K562 (cell line): ENCODE measurements at regions not wholly inside any gene's neighbourhood (a gene's known extent, or its start where the extent isn't known, plus 50 kb on each side); places are given as distances from the start of the nearest gene placed in this dataset.

Source experiments
- ATAC-seq: fragments of 200-7000 bp; cut with Tn5 transposase; 3 replicates; pipeline ENCODE4 v1.9.1; 2020; ENCODE audit warnings: moderate library complexity
- BruUV-seq: library from RNA; stranded (reverse); fragments of 400-500 nt; replicated peaks from 2 replicates; lab custom pipeline; 2021; lab: Mats Ljungman, UMichigan
- CTCF ChIA-PET: fragments of 300-600 bp; formaldehyde crosslinking; extraction: SDS; loops from one replicate; lab custom pipeline; 2021; ENCODE audit warnings: low intra/inter-chr PET ratio; lab: Yijun Ruan, JAX
- POLR2A ChIA-PET: fragments of 300-600, 350-650 bp; sonication (Branson Sonifier 250); formaldehyde crosslinking; extraction: SDS; loops from one replicate; lab custom pipeline; 2021; ENCODE audit warnings: antibody characterized with exemption, inconsistent platforms; lab: Yijun Ruan, JAX
- DNase-seq, 4 experiments: peaks; one replicate each; pipeline versions ENCODE4 v3.0.0 to v3.0.0-alpha.2; 2011 to 2018; ENCODE audit warnings: low spot score in 3 of 4, mixed read lengths in 3 of 4; ENCODE audit errors: extremely low read depth in 1 of 4
- FAIRE-seq: peaks from 2 replicates; lab custom pipeline; 2011; peaks lifted over from hg19 to GRCh38; lab: Jason Lieb, UNC
- H2AFZ ChIP-seq: 2 replicates; pipeline ENCODE4 v1.6.0; 2011; ENCODE audit warnings: low read depth, low read length, control low read depth, inconsistent platforms
- H3K27ac ChIP-seq: fragments of 200-600 bp; 3 replicates; pipeline ENCODE4 v1.8.0; 2011; ENCODE audit warnings: low read depth, mild to moderate bottlenecking, control low read depth, inconsistent platforms, low read length, moderate library complexity, mixed read lengths; ENCODE audit errors: extremely low read depth
- H3K27me3 ChIP-seq, 2 experiments: fragments of 300-600 bp in 1 of 2; 2 replicates in 1 of 2; 3 replicates in 1 of 2; pipeline versions ENCODE4 v1.6.0 to v1.8.0; 2011; ENCODE audit warnings: inconsistent platforms in 2 of 2, low read length in 2 of 2, mild to moderate bottlenecking in 1 of 2, mixed read lengths in 1 of 2, moderate library complexity in 1 of 2; ENCODE audit not compliant: control insufficient read depth in 2 of 2, insufficient read depth in 2 of 2
- H3K36me3 ChIP-seq: fragments of 300-600 bp; 3 replicates; pipeline ENCODE4 v1.8.0; 2011; ENCODE audit warnings: mild to moderate bottlenecking, low read length, inconsistent platforms; ENCODE audit not compliant: control insufficient read depth, insufficient read depth
- H3K4me1 ChIP-seq, 2 experiments: fragments of 200-600 bp in 1 of 2; replicated peaks in 1 of 2; 2 replicates in 1 of 2; 3 replicates in 1 of 2; pipeline versions ENCODE4 v1.5.1 to v1.8.0; 2011; ENCODE audit warnings: inconsistent platforms in 2 of 2, low read length in 2 of 2, mild to moderate bottlenecking in 1 of 2, mixed read lengths in 1 of 2, moderate library complexity in 1 of 2; ENCODE audit not compliant: control insufficient read depth in 2 of 2, insufficient read depth in 2 of 2
- H3K4me2 ChIP-seq: 2 replicates; pipeline ENCODE4 v1.6.1; 2011; ENCODE audit warnings: low read length, control low read depth, inconsistent platforms, mixed read lengths; ENCODE audit not compliant: insufficient read depth
- H3K4me3 ChIP-seq: fragments of 200-600 bp; sonication (generic), shearing (Covaris generic); 2 replicates; pipeline ENCODE4 v1.5.1; 2016; ENCODE audit warnings: control low read depth, inconsistent platforms
- H3K79me2 ChIP-seq: fragments of 200-600 bp; 3 replicates; pipeline ENCODE4 v1.8.0; 2011; ENCODE audit warnings: low read length, inconsistent platforms; ENCODE audit not compliant: control insufficient read depth, insufficient read depth
- H3K9ac ChIP-seq, 2 experiments: 2 replicates each; pipeline versions ENCODE4 v1.6.0 to v1.6.1; 2011; ENCODE audit warnings: low read depth in 2 of 2, low read length in 2 of 2, control low read depth in 1 of 2, inconsistent platforms in 1 of 2, mild to moderate bottlenecking in 1 of 2, mixed read lengths in 1 of 2; ENCODE audit not compliant: insufficient read depth in 1 of 2
- H3K9me1 ChIP-seq: one replicate; pipeline ENCODE4 v1.6.0; 2011; ENCODE audit warnings: inconsistent platforms, mild to moderate bottlenecking, low read length, moderate library complexity; ENCODE audit not compliant: control insufficient read depth, insufficient read depth
- H3K9me3 ChIP-seq: replicated peaks from 2 replicates; pipeline ENCODE4 v1.5.1; 2011; ENCODE audit warnings: low read depth, low read length, inconsistent platforms; ENCODE audit not compliant: control insufficient read depth, insufficient read depth
- H4K20me1 ChIP-seq: replicated peaks from 2 replicates; pipeline ENCODE4 v1.6.1; 2011; ENCODE audit warnings: low read length, inconsistent platforms, mixed read lengths; ENCODE audit not compliant: control insufficient read depth, insufficient read depth
- GATA2 ChIP-seq: sonication (generic); formaldehyde crosslinking; IDR thresholded peaks from 2 replicates; pipeline ENCODE4 v1.4.0; 2020; ENCODE audit warnings: mild to moderate bottlenecking, missing genetic modification reagents
- GTF2A2 ChIP-seq: IDR thresholded peaks from 2 replicates; pipeline ENCODE4 v1.6.1; 2016; ENCODE audit warnings: mild to moderate bottlenecking, missing genetic modification characterization, missing compliant biosample characterization
- NKRF ChIP-seq: fragments of 450-650 bp; IDR thresholded peaks from 2 replicates; pipeline ENCODE4 v1.6.1; 2016; ENCODE audit warnings: borderline replicate concordance
- NRF1 ChIP-seq, 2 experiments: fragments of 450-650 bp; IDR thresholded peaks in 1 of 2; conservative IDR thresholded peaks in 1 of 2; 2 replicates each; pipeline ENCODE4 v1.6.1; 2014; ENCODE audit warnings: mild to moderate bottlenecking in 2 of 2
- ZNF197 ChIP-seq: fragments of 200-800 bp; sonication (Bioruptor generic); IDR thresholded peaks from 2 replicates; pipeline ENCODE4 v1.6.1; 2016; ENCODE audit warnings: low read depth, missing genetic modification characterization, missing compliant biosample characterization
- ZNF23 ChIP-seq: fragments of 250-450 bp; sonication (Bioruptor Pico); IDR thresholded peaks from 2 replicates; pipeline ENCODE4 v1.4.0; 2020; ENCODE audit warnings: mild to moderate bottlenecking
- ZNF316 ChIP-seq: fragments of 450-650 bp; IDR thresholded peaks from 2 replicates; pipeline ENCODE4 v1.6.1; 2016
- ZNF41 ChIP-seq: fragments of 250-450 bp; sonication (Bioruptor Pico); conservative IDR thresholded peaks from 2 replicates; pipeline ENCODE4 v1.4.0; 2020; ENCODE audit warnings: mild to moderate bottlenecking
- ZNF589 ChIP-seq: fragments of 200-800 bp; sonication (Bioruptor generic); IDR thresholded peaks from 2 replicates; pipeline ENCODE4 v1.6.1; 2016; ENCODE audit warnings: low read depth, missing genetic modification characterization, missing compliant biosample characterization
- WGBS: fragments of 100-300 bp; shearing (Covaris generic); methylation state at CpG from one replicate; pipeline ENCODE4 v1.1.6; 2016; ENCODE audit warnings: low coverage, mixed read lengths; ENCODE audit not compliant: insufficient coverage; ENCODE audit errors: missing lambda C conversion rate; 5-methylcytosine and 5-hydroxymethylcytosine counted together
- in situ Hi-C: fragments of 300-500 bp; cut with MboI; formaldehyde crosslinking; loops from 4 replicates; pipeline ENCODE4 v1.15.0; 2018; ENCODE audit warnings: inconsistent platforms, mixed read lengths
- intact Hi-C: fragments of 100-400 bp; cut with micrococcal nuclease; formaldehyde crosslinking; loops from 2 replicates; pipeline ENCODE4 v1.14.2; 2022
- TF ChIP-seq, protein P1 (sequence below): sonication (generic); formaldehyde crosslinking; IDR thresholded peaks from 2 replicates; pipeline ENCODE4 v1.8.0; 2023; ENCODE audit warnings: mild to moderate bottlenecking, missing genetic modification reagents

GRCh38 chr11:91244912-91245311 is 979.7 kb upstream of the FAT3 start:
- POLR2A ChIA-PET, result no interaction called here
- 0% methylated on average over 4 of the region's 4 CpGs for WGBS
- Histone ChIP-seq H3K36me3 (no peaks in the 10 kb centered on the region), H2AFZ (no peak overlapping the region), H3K4me3 (no peak overlapping the region), H3K79me2 (no peaks in the 10 kb centered on the region), H3K27ac (no peak overlapping the region), H3K9me3 (no peaks in the 10 kb centered on the region), H3K4me1 (no peaks in the 10 kb centered on the region), H3K9ac (no peak overlapping the region), H3K27me3 (no peaks in the 10 kb centered on the region), H4K20me1 (no peaks in the 10 kb centered on the region), H3K4me2 (no peak overlapping the region), H3K9me1 (no peaks in the 10 kb centered on the region)
- no peak for ATAC-seq
- no TSS peak for BruUV-seq
- in situ Hi-C loops, result no loop called here
- CTCF ChIA-PET, result no interaction called here
- no peak for FAIRE-seq
- no peak for TF ChIP-seq ZNF23 (CRISPR knock-in tag)
- TF ChIP-seq ZNF316, result no peak
- TF ChIP-seq, protein P1, sequence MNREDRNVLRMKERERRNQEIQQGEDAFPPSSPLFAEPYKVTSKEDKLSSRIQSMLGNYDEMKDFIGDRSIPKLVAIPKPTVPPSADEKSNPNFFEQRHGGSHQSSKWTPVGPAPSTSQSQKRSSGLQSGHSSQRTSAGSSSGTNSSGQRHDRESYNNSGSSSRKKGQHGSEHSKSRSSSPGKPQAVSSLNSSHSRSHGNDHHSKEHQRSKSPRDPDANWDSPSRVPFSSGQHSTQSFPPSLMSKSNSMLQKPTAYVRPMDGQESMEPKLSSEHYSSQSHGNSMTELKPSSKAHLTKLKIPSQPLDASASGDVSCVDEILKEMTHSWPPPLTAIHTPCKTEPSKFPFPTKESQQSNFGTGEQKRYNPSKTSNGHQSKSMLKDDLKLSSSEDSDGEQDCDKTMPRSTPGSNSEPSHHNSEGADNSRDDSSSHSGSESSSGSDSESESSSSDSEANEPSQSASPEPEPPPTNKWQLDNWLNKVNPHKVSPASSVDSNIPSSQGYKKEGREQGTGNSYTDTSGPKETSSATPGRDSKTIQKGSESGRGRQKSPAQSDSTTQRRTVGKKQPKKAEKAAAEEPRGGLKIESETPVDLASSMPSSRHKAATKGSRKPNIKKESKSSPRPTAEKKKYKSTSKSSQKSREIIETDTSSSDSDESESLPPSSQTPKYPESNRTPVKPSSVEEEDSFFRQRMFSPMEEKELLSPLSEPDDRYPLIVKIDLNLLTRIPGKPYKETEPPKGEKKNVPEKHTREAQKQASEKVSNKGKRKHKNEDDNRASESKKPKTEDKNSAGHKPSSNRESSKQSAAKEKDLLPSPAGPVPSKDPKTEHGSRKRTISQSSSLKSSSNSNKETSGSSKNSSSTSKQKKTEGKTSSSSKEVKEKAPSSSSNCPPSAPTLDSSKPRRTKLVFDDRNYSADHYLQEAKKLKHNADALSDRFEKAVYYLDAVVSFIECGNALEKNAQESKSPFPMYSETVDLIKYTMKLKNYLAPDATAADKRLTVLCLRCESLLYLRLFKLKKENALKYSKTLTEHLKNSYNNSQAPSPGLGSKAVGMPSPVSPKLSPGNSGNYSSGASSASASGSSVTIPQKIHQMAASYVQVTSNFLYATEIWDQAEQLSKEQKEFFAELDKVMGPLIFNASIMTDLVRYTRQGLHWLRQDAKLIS (CRISPR knock-in tag), result no peak
- no peak for TF ChIP-seq GATA2
- no peak for TF ChIP-seq NKRF
- TF ChIP-seq ZNF589 (CRISPR knock-in tag), result no peak
- TF ChIP-seq GTF2A2 (tag), result no peak
- no peak for TF ChIP-seq ZNF197 (CRISPR knock-in tag)
- TF ChIP-seq NRF1 (conservative IDR thresholded peaks at IDR 0.05 in 1 of 2, IDR thresholded peaks at IDR 0.05 in 1 of 2), result no peak
- TF ChIP-seq ZNF41 (CRISPR knock-in tag), result no peak
- intact Hi-C loops, result no loop called here
- DNase-seq, result no peak
